NCI-H1048 (cell line): ENCODE measurements at regions not wholly inside any gene's neighbourhood (a gene's known extent, or its start where the extent isn't known, plus 50 kb on each side); places are given as distances from the start of the nearest gene placed in this dataset.
"Not testable (repeated sequence)": the region's sequence is repeated elsewhere in the genome, so short reads cannot be mapped to it uniquely, and the experiment has no call there.

Experiments used
- DNase-seq: peaks from one replicate; lab custom pipeline; 2025; lab: John Stamatoyannopoulos, UW

DNA sequence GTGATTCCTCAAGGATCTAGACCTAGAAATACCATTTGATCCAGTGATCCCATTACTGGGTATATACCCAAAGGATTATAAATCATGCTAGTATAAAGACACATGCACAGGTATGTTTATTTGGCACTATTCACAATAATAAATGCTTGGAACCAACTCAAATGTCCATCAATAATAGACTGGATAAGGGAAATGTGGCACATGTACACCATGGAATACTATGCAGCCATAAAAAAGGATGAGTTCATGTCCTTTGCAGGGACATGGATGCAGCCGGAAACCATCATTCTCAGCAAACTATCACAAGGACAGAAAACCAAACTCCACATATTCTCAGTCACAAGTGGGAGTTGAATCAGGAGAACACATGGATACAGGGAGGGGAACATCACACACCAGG is 183.8 kb upstream of the ETV3 start:
- DNase-seq: not testable (repeated sequence)

DNA sequence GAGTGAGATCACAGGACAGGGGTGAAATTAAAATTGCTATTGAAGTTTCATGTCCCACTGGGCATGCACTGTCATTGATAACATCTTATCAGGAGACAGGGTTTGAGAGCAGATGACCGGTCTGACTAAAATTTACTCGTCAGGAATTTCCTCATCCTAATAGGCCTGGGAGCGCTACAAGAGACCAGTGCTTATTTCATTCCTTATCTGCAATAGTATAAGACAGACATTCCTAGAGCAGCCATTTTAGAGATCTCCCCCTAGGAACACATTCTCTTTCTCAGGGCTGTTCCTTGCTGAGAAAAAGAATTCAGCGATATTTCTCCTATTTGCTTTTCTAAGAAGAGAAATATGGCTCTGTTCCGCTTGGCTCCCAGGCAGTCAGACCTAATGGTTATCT is 181.4 kb upstream of the ETV3 start:
- DNase-seq: no peak

DNA sequence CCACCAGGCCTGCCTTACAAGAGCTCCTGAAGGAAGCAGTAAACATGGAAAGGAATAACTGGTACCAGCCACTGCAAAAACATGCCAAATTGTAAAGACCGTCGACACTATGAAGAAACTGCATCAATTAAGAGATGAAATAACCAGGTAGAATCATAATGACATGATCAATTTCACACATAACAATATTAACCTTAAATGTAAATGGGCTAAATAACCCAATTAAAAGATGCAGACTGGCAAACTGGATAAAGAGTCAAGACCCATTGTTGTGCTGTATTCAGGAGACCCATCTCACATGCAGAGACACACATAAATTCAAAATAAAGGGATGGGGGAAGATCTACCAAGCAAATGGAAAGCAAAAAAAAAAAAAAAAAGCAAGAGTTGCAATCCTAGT is 179.0 kb upstream of the ETV3 start:
- not testable (repeated sequence) for DNase-seq

DNA sequence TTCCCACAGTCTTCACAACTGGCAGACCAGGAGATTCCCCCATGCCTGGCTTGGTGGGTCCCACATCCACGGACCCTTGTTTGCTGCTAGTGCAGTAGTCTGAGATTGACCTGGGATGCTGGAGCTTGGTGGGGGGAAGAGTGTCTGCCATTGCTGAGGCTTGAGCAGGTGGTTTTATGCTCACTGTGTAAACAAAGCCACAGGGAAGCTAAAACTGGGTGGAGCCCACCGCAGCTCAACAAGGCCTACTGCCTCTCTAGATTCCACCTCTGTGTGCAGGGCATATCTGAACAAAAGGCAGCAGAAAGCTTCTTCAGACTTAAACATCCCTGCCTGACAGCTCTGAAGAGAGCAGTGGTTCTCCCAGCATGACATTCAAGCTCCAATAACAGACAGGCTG is 177.3 kb upstream of the ETV3 start:
- no peak for DNase-seq

DNA sequence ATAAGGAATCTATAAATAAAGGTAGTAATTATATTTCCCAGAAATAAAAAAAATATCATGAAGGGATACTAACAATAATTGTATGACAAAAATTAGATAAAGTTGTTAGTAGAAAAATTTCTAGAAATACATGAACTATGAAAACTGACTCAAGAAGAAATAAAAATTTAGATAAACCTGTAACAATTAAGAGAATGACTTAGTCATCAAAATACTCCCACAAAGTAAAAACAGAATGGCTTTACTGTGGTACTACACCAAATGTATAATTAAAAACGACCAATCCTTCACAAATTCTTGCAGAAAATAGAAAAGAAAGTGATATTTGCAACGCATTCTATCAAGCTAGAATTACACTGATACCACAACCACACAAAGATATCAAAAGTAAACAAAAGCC is 176.2 kb upstream of the ETV3 start:
- DNase-seq: no peak

DNA sequence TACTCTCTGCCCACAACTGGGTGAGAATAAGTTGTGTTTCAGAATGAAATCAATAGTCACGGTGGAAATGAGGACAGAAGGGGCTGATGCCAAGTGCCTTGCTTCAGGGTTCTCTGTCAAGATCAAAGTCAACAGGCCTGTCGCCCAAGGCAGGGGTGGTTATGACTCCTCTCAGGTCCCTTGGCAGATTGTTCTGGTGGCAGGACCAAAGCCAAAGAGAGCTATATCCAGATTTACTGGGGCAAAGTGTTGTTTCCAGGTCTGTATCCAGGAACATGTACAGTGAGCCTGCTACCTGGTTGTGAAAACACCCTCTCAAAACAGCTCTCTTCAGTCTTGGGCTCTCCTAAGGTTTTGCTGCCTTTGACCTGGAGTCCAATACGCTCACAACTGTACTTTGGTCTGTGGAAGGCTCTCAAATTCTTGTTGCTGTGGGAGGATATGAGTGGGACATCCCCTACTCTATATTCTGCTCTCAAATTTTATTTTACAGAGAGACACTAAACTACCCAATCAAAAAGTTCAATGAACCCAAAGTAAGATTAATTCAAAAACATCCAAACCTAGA is 175.1 kb upstream of the ETV3 start:
- no peak for DNase-seq

DNA sequence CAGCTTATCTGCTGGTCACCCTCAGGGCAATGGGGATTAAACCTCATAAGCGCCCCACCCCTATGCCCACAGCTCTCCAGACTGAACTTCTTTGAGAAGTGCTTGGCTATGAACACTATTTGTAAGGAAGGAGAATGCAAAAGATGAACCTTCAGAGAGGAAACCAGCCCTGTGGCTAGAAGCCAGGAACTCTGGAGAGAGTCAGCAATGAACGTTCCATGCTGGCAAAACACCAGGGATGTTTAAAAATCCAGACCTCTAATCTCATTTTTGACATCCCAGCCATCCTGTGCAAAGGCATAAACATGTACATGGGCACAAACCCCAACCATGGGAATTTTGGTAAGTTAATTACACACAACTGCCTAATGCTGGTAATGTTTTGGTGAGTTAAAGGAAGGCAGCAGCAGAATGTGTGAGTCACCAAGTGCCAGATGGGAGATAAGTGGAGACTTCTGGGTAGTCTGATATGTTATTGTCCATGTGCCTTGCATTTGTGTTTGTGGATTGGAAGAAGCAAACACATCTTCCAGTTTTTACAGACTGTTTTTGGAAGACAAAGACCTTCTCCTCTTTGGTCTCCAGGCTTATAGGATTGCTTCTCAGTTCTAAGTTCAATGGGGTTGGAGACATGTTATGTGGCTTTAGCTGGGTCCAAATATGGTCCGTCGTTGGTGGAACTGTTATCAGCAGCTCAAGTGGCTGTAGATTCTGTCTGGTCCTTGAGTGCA is 174.1 kb upstream of the ETV3 start:
- DNase-seq: no peak

DNA sequence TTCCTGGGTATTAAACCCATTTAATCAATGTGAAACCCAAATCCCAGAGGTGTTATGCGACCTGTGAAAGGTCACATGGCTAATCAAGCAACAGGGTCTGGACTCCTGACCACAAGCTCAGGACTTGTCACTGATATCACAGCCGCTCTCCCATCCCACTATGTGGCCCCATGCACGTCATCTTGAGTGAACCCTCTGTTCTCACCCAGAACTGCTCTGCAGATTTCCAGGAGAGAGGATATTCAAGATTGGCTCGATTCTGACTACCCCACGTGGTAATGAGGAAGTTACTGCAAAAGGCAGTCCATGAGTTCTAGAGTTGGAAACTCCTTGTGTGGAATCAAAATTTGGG is 173.5 kb upstream of the ETV3 start:
- DNase-seq: no peak

DNA sequence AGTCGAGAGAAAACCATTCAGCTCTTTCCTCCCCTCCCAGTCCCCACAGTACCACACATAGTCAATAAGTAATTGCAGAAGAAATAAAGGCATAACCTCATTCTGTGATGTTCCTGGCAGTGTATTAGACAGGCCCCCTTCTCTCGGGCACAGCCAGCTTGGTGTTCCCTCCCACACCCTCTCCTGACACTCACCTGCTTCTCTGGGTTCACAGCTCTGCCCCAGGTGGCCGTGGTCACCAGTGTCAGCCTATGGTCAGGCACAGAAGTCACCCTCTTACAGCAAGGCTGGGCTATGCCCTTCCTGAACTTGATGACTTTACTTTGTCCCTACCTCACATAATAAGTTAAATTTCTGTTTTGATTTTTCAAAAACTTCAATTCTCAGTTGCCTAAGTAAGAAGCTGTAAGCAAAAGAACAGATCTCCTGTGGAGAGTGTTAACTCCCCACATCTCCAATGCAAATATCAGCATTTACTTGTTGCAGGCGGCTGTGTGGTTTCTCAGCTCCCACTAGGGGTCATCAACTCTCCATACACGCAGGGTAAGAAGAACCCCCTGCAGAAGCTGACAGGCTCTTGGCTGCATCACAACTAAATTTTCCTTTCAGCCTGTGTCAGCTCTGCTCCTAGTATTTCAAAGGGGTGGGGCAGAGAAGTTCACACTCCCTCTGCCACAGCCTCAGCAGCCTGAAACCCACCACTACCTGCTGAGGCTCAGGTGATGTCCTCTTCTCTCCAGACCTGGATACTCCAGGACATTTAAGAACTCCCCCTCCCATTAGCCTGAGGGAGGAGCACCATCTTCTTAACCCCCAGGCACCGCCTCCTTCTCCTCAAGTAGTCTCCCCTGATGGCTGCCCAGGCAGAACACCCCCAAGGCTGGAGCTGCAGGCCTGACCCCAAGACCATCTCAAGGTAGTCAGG is 172.9 kb upstream of the ETV3 start:
- DNase-seq: not testable (repeated sequence)

DNA sequence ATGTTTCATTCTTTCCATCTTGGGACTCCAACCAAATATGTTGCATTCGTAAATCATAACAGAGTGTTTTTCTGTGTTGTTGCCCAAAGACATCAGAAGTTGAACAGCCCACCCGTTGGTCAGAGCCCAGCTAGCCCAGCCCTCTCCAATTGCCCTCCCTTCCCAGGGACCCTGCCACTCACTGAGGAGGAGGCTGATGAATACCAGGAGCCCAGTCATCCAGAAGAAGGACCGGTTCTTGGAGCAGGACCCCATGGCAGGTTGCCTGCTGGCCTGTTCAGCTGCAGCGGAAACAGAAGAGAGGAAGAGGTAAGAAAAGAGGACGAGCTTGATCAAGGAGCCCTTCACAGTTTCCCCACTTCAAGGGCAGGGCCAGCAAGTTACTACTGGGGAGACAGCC is 172.2 kb upstream of the ETV3 start:
- no peak for DNase-seq

DNA sequence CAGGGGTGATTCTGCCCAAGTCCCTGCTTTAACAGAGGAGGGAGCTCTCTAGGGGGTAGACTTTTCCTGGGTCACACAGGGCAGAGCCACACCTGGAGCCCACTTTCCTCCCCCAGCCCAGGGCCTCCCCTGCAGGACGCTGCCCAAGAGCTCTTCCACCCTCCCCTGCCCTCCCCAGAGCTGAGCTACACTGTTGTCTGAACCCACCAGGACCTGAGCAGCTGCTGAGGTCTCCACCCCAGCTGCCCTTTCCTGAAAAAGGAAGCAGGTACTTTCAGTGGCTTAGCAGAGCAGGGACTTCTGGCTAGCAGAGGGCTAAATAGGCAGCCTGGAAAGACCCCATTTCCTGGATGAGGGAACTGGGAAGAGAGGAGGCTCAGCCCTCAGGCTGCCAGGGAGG is 169.3 kb upstream of the ETV3 start:
- DNase-seq: no peak

DNA sequence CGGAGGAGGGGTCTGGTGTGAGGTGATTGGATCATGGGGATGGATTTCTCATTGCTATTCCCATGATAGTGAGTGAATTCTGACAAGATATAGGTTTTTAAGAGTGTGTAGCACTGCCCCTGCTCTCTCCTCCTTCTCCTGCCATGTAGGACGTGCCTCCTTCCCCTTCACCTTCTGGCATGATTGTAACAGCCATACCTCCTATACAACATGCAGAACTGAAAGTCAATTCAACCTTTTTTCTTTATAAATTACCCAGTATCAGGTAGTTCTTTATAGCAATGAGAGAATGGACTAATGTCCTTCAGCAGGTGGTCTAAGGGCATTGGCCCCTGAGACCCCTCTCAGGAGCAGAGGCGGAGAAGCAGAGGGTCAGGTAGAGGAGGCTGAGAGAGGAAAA is 168.7 kb upstream of the ETV3 start:
- DNase-seq: no peak

DNA sequence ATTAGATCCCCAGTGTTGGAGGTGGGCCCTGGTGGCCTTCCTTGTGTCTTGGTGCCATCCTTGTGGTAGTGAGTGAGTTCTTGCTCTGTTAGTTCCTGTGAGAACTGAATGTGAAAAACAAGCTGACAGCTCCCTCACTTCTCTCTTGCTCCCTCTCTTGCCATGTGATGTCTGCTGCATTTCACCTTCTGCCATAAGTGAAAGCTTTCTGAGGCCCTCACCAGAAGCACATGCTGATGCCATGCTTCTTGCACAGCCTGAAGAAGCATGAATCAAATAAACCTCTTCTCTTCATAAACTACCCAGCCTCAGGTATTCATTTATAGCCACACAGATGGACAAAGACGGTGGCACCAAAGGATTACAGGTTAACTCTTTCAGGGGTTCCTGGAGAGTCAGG is 166.1 kb upstream of the ETV3 start:
- no peak for DNase-seq

DNA sequence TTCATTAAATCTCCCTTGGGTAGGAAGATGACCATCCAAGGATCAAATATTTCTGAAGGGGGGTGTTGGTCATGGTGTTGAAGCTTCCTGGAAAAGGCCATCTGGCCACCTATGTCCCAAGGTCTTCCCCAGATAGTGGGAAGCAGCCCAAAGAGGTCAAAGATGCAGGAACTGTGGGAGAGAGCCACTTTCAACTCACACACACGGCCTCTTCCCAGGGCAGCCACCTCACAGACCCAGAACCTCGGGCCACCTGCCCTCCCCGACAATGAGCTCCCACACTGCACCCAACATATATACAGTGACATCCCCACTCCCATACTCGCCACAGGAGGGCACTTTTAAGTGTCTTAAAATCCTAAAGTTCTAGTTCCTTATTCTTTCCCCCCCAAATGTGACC is 164.5 kb upstream of the ETV3 start:
- DNase-seq: no peak

DNA sequence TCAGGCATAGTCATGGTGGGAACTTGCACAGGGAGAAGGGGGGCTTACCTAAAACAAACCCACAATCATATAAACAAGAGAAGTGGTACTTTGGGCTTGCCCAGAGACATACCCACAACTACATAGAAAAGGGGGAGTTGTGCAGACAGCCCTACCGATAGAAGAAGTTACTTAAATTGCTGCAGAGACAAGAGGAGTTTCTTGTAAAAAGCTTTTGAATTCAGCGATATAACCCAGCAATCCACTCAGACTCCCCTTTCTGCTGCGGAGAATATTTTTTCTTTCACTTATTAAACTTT is 164.0 kb upstream of the ETV3 start:
- no peak for DNase-seq

DNA sequence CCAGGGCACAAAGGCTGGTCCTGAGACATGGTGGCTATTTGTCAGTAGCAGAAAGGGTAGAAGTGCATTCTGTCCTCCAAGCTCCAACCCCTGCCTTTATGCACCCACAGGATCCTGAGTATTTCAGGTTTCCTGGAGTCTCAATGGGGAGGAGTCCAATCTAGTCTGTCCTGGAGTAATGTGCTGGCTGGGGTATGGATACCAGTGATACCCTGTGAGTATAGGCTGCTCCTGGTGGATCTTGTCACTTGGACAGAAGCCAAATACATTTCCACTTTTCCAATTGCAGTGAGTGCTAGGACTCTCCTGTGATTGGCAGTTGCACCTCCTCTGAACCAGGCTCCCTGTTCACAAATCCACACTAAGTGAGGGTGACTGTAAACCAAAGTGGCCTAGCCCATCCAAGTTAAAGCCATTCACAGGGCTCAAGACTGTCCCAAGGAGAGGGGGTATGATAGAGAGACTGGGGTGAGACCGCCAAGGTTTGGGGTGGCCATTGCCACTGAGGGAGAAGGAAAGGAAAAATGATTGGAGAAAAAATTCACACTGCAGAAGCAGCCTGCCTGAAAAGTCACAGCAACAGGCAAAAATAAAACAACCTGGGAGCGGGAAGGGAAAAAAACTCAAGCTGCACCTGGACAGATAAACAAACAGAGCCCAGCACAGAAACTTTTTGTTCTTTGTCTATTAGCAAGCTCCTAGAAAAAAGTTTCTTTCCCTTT is 163.4 kb upstream of the ETV3 start:
- no peak for DNase-seq

DNA sequence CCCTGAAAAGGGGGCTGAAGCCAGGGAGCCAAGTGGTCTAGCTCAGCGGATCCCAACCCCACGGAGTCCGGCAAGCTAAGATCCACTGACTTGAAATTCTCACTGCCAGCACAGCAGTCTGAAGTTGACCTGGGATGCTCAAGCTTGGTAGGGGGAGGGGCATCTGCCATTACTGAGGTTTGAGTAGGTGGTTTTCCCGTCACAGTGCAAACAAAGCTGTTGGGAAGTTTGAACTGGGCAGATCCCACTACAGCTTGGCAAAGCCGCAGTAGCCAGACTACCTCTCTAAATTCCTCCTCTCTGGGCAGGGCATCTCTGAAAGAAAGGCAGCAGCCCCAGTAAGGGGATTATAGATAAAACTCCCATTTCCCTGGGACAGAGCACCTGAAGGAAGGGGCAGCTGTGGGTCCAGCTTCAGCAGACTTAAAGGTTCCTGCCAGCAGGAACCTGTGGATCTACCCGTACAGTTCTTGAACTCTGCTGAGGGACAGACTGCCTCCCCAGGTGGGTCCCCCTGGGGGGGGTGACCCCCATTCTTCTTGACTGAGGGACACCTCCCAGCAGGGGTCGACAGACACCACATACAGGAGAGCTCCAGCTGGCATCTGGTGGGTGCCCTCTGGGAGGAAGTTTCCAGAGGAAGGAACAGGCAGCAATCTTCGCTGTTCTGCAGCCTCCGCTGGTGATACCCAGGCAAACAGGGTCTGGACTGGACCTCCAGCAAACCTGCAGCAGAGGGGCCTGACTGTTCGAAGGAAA is 156.4 kb upstream of the ETV3 start:
- DNase-seq: not testable (repeated sequence)

DNA sequence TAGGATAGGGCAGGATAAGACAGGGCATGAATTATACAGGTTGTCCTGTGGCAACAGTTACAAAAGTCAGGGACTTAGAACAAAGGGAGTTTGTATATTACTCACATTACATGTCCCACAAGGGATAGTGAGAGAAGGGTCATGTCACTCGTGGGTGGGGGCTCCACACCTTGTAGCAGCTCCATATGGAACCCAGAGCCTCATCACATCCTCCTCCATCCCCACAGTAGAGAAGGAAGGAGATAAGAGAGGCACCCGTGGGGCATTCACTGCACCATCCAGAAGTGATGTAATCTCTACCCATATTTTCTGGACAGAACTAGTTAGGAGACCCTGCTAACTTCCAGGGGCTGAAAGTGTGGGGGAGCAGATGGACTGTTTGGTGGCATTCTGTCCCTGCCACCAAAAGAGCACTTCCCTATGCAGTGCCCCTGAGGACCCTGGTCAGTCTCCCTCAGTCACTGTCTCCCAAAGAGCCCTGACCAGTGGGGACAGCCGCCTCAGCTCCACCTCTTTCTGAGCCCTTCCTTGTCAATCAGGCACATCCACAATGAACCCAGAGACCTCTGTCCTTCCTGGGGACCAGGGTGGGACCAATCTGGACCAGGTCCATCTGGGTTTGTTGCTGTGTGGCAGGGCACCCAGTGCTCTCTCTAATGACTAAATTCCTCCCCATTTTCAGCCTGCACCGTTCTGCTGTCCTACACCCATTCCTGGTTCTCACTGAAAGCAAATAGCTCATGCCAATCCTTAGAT is 154.8 kb upstream of the ETV3 start:
- DNase-seq: no peak

DNA sequence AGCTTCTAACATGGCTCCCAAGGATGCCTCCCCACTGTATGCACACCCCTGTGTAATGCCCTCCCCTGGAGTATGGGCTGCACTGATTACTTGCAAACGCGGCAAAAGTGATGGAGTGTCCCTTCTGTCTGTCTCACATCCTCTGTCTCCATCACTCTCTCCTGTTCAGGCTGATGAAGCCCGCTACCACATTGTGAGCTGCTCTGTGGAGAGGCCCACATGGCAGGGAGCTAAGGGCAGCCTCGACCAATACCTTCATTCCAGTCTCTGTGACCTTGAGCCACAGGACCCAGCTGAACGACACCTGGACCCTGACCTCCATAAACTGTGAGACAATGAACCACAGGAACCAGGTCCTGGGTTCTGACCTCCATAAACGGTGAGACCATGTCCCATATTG is 154.1 kb upstream of the ETV3 start:
- no peak for DNase-seq

DNA sequence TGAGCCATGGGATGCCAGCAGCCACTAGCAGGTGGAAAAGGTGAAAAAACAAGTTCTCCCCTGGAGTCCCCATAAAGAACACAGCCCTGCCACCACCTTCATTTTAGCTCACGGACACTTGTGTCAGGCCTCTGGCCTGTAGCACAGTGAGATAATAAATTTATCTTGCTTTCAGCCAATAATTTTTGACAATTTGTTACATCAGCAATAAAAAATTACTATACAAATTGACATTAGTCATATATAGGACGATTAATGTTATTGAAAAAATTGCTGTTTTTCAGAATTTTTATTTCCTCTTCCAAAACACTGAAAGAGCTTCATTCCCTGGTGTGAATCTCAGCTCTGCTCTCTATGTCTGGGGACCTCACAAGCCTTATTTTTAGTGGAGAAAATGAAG is 152.9 kb upstream of the ETV3 start:
- DNase-seq: no peak

DNA sequence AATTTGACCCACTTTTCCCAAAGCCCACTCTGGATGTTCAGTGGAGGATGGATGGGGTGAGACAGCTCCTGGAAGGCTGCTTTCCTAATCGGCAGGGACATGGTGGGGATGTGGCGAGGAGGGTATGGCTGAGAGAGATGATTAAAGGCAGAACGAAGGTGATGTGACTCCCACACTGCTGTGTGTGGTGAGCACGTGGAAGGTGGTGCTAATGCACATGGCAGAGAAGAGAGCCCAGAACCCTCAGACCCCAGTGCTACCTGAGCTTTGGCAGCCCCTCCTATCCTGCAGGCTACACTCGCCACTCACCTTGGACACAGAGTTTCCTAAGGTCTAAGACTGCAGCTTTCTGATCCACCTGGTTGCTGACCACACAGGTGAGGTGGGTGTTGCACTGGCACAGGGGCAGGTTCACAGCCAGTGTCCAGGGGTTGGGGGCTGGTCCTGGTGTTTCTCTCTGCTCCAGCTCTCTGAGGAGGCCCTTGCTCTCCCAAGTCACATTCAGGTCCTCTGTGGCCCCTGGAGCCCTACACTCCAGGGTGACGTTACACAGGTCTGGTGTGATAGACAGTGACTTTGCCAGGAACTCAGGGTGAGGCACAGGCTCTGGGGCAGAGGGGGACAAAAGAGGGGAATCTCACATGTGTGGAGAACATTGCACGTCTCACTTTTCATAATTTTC is 151.4 kb upstream of the ETV3 start:
- no peak for DNase-seq
